ENCODE measurements at regions not wholly inside any gene's neighbourhood (a gene's known extent, or its start where the extent isn't known, plus 50 kb on each side); places are given as distances from the start of the nearest gene placed in this dataset.

DNA sequence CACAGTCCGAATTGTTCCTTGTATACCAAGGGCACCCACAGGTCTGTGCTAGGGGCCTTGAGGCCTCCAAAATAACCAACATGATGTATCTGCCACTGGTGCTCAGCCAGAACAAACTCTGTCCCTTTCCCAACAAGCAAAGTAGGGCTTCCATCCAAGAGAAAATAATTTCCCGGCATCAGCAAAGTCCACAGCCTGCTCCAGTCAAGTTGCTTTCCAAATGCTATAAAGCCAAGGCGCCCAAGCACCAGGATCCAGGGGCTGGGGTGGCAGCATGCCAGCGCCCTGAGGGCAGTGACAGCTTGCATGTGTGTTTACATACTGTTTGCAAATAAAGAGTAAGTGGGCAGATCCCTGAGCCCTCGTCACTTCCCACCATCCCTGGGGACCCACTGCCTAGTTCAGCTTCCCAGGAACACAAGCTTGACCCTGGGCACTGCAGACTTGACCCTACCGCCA, 155.9 kb downstream of the ERCC6L2 start:
- no peak for DNase-seq

DNA sequence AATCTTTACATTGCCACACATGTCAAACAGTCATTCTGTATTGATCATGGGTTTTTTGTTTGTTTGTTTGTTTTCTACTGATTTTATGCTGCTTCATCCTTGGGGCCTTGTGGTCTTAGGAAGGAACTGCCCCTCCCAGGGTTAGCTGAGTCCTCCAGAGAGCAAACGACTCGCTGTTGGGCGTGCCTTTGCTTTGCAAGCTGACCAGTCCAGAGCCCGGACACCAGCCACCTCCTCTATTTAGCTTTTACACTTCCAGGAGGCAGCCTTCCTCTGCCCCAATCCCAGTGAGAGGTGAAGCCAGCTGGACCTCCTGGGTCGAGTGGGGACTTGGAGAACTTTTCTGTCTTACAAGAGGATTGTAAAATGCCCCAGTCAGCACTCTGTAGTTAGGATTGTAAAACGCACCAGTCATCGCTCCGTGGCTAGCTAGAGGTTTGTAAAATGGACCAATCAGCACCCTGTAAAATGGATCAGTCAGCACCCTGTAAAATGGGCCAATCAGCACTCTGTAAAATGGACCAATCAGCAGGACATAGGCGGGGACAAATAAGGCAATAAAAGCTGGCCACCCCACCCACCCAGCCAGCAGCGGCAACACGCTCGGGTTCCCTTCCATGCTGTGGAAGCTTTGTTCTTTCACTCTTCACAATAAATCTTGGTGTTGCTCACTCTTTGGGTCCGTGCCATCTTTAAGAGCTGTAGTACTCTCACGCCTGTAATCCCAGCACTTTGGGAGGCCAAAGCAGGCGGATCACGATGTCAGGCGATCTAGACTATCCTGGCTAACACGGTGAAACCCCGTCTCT, 154.4 kb downstream of the ERCC6L2 start:
- DNase-seq, result no peak

DNA sequence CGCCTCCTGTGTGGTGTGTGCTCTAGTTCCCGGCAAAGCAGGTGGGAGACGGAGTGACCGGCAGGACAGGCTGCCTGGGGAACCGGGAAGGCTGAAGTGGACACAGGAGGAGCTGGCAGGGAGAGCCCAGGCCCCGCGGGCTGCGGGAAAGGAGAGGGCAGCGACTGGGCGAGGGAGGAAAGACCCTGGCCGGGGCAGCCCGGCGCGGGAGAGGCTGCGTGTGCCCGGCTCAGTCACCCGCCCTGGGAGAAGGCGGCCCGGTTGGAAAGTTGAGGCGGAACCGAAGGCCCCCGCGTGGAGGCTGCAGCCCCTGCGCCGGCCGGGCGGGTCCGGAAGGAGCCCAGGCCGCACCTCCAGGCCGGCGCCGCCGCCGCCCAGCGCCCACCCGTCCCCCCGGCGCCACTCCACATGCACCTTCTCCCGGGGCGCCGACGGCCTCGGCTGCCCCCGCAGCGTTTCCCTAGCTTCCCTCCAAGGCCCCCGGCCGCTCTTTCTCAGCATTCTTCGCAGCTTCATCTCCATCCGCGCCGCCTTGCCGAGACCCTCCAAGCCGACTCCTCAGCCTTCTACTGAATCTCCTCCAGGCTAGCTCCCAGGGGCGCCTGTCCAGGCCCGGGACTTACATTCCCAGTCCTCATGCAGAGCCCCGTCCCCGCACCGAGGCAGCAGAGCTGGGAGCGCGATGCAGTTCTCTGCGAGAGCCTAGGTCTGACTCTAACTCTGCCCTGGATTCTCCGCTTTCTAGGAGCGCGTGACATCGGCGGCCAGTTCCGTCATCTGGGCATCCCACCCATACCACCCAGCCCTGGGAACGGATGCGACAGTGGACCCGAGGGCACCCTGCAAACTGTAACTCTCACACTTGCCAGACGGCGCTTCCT, 152.0 kb downstream of the ERCC6L2 start:
- DNase-seq, result no peak

DNA sequence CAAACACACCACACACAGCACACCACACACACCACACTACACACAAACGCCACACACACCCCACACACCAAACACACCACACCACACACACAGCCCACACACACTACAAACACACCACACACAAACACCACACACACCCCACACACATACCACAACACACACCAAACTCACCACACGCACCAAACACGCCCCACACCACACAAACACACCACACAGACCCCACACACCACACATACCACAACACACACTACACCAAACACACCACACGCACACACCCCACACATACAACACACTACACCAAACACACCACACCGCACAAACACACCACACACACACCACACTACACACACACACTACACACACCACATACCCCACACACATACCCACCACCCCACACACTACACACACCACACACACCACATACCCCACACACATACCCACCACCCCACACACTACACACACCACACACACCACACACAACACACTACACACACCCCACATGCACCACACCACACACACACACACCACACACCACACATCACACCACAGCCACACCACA, 151.2 kb downstream of the ERCC6L2 start:
- DNase-seq, result no peak

DNA sequence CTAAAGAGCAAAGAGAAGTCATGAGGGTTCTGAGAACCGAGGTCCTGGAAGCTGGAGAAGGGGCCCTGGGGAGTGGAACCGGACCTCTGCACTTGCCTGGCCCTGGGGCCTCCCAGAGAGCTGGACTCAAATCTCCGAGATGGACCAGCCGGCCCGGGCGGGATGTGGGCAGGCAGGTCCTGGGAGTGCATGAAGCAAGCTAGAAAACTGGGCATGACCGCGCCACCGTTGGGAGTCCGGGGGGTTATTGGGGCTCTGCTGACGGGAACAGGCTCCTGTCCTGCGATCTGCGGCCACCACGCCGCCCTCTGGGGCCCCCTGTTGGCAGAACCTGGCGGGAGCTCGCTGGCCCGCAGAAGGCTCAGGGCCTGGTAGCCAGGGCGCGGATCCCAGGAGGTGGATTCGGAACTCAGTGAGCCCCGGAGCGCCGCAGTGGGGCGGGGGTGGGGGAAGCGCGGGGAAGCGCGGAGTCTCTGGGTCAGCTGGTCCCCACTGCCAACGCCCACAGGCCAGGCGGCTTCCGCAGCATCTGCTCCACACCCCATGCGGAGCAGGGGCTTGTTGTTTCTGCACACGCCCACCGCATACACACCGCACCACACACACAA, 150.6 kb downstream of the ERCC6L2 start:
- peak in 1 of 2 experiments; percentile 29 for DNase-seq

DNA sequence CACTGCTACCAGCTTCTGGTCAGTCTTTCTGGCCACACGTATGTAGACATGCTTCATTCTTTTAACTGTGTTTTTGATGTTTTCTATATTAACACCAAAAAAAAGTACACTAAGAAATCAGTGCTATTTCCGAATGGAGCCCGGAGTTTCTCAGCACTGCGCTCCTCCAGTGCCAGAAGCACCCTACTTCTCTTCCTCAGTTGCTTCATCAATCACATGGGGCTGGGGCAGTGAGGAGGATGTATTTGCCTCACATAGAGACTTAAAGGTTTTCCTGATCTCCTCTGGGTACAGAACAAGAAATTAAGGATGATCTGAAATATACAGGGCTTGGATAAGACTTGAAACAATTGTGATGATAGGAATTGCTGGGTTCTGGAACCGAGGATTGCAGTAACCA, 148.0 kb downstream of the ERCC6L2 start:
- DNase-seq, result no peak

DNA sequence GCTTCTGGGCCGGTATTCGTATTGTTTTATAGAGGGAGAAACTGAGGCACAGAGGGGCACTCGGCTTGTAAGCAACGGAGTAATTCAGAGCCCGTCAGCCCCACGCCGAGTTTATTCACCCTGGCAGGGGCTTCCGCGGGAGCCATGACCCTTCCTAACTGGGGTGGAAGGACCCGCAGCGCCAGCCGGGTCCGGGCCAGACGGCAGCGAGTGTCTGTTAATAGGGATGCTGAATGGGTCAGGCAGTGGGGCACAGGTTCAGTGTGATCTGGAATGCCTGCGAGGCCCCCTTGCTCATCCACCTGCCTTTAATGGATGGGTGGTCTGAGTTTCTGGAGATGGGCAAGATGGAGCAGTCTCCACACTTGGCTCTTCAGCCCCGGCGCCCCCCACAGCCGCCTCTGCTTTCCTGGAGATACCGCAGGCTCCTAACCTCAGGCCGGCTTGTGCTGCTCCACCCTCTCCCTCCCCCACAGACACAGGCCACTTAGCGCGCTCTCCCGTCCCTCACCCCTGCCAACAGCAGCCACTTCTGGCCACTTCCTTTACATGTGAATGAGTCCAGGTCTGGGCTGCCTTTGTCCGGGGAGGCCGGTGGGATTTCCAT, 147.1 kb downstream of the ERCC6L2 start:
- peak; percentile 34 to 42 for DNase-seq

DNA sequence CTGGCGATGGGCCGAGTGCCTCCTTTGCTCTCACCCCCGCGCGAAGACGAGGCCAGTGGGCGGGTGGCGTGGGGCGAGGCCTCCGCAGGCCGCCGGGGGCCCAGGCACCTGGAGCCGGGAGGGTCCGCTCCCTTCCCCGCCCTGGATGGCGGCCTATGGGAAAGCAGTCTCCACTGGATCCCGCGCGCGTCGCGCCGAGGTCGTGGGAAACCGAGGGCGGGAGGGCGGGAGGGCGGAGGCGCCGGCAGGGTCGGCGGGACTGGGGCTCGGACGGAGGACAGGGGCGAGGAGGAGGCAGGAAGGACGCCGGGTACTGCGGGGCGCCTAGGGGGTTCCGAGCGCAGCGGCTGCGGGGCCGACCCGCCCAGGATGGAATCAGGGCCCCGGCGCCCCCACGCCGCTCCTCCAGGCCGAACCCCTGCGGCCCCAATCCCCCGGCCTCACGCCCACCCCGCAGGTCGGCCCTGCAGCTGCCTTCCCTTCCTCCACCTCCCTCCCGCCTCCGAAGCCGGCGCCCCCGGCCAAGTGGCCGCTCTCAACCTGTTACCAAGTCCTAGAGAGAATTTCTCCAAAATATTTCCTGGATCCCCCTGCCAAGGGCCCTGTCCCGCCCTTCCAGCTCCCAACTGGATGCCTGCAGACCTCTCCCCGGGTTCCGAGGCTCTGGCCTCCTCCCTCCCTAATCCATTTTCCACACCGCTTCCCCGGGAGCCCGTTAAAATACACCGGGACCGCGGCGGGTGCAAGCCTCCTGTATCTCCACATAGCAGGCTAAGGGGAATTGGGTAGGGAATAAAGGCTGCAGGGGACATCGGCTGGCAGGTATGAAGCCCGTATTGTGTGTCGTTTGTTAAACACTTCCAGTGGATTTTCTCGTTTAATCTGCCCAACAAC, 146.3 kb downstream of the ERCC6L2 start:
- DNase-seq, result peak in 1 of 2 experiments; percentile 26

DNA sequence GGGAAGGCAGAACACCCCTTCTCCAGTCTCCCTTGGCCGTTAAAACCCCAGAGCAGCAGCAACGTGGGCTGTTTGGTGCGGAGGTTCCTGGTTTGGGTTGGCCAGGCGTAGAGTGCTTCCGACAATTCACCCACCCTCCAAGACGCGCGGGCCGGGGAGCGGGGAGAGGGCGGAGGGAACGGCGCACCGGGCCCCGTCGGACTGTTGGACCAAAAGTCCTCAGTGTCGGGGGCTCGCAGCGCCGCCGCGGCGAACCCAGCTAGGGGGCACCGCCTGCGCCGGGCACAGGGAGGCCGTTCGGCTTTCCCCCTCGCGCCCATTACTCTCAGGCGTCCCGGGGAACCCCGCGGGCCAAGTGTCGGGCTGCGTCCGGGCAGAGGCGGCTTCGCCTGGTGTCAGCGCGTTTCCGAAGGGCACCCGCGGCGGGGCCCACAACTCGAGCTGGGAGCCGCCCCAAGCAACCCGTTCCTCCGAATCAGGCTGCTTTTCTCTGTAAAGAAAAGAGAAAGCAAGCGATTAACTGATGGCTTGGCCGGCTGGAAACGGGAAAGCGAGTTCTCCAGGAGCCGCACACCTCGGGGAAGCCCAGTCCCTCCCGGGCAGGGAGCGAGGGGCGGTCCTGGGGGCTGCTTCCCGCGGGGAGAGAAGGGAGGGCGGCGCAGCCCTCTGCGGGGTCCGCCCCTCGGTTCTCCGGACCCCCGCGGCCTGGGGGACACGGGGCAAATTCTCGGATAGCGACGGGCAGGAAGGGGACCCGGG, 145.5 kb downstream of the ERCC6L2 start:
- DNase-seq, result peak; percentile 55 to 61

DNA sequence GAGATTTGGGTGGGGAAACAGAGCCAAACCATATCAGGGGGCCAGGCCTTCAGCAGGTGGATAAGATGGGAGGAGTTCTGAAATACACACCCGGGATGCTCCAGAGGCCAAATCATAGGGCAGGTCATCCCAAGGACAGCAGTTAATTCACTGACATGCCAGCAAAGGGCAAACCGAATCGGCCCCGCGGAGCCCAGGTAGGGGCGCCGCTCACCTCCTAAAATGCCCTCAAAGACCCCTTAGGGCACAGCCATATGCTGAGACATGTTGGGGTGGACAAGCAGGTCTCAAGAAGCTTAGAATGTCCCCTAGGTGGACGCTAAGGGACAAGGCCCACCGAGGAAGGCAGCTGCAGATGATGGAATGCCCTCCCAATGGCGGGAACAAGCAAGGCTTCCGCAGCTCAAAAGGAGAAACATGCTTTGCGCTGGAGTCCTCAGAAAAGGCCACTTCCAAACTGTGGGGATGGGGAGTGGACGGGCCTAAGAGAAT, 144.9 kb downstream of the ERCC6L2 start:
- peak in 1 of 2 experiments; percentile 8 for DNase-seq

Measured in activated CD4-positive, alpha-beta T cell treated with anti-CD3 and anti-CD28 coated beads, Interleukin-2, amount 50 U/mL, for 48 hours (primary cell).